GM23248 (cell line): ENCODE measurements at regions not wholly inside any gene's neighbourhood (a gene's known extent, or its start where the extent isn't known, plus 50 kb on each side); places are given as distances from the start of the nearest gene placed in this dataset.

Experiments
- EZH2 ChIP-seq: fragments of 200-600 bp; sonication (generic); IDR thresholded peaks from 2 replicates; pipeline ENCODE4 v1.6.1; 2018; ENCODE audit warnings: antibody characterized with exemption, mild to moderate bottlenecking; ENCODE audit not compliant: insufficient read depth, poor library complexity, severe bottlenecking
- EZH2phosphoT487 ChIP-seq: fragments of 200-600 bp; sonication (generic); IDR thresholded peaks from 2 replicates; pipeline ENCODE4 v1.6.1; 2018; ENCODE audit warnings: antibody characterized with exemption, moderate library complexity, mild to moderate bottlenecking, low read depth; ENCODE audit not compliant: insufficient read depth

DNA sequence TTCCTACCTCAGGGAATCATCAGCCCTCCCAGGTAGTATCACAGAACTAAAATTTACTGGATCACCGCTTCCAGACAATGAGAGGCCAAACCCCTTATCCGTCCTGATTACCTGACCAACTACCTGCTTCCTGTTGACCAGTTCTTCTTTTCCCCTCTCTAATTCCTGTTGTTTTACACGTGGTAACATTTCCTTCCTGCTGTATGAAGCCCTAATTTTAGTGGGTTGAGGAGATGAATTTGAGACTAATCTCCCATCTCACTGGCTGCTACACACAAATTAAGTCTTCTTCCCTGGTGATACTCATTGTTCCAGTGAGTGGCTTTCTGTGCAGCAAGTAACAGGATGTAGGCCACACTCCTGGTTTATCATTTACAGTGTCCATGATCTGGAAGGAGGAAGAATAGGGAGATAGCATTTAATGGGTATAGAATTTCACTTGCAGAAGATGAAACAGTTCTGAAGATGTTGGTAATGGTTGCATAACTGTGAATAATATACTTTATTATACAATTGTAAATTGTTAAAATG, 2112.9 kb downstream of the NCAM2 start:
- TF ChIP-seq EZH2 (no peak), EZH2phosphoT487 (no peak)
